Fibroblast of pulmonary artery (primary cell): ENCODE measurements at regions not wholly inside any gene's neighbourhood (a gene's known extent, or its start where the extent isn't known, plus 50 kb on each side); places are given as distances from the start of the nearest gene placed in this dataset.
"Not testable (repeated sequence)": the region's sequence is repeated elsewhere in the genome, so short reads cannot be mapped to it uniquely, and the experiment has no call there.

Experiments used
- DNase-seq: peaks from one replicate; pipeline ENCODE4 v3.0.0-alpha.2; 2010; ENCODE audit warnings: low read depth
- H3K4me3 ChIP-seq: replicated peaks from 2 replicates; pipeline ENCODE4 v1.5.1; 2011; ENCODE audit warnings: low read depth, mild to moderate bottlenecking, control low read depth, low read length, moderate library complexity
- TF ChIP-seq, protein P1 (sequence below): IDR thresholded peaks from 2 replicates; pipeline ENCODE4 v1.5.1; 2011; ENCODE audit warnings: mild to moderate bottlenecking, control low read depth, low read length, inconsistent platforms; ENCODE audit errors: missing control alignments

- no peak for DNase-seq
- no peak overlapping the region for H3K4me3 ChIP-seq
- TF ChIP-seq, protein P1, sequence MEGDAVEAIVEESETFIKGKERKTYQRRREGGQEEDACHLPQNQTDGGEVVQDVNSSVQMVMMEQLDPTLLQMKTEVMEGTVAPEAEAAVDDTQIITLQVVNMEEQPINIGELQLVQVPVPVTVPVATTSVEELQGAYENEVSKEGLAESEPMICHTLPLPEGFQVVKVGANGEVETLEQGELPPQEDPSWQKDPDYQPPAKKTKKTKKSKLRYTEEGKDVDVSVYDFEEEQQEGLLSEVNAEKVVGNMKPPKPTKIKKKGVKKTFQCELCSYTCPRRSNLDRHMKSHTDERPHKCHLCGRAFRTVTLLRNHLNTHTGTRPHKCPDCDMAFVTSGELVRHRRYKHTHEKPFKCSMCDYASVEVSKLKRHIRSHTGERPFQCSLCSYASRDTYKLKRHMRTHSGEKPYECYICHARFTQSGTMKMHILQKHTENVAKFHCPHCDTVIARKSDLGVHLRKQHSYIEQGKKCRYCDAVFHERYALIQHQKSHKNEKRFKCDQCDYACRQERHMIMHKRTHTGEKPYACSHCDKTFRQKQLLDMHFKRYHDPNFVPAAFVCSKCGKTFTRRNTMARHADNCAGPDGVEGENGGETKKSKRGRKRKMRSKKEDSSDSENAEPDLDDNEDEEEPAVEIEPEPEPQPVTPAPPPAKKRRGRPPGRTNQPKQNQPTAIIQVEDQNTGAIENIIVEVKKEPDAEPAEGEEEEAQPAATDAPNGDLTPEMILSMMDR, result no peak
Measured at GRCh38 chr2:176423819-176424218, 154.6 kb downstream of the MTX2 start.

GRCh38 chr2:176424746-176425145, 155.5 kb downstream of the MTX2 start:
- no peak overlapping the region for H3K4me3 ChIP-seq
- DNase-seq, result no peak
- TF ChIP-seq, protein P1, result no peak

DNA sequence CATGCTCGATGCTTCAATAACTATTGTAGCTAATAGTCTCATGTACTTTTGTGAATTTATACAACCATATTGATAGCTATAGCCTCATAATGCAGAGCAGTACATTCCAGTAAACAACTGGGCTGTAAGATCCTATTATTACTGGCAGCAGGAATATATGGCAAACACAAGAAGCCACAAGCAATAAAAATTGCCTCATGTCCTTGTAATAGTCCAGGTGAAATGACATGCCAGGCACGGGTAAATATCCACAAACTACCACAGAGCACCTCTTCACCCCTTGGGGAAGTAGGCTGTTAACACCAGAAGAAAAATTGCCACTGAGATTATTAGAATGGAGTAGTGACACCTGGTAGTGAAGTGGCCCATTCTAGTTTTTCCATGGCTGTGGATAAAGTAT, 158.3 kb downstream of the MTX2 start:
- DNase-seq, result no peak
- TF ChIP-seq, protein P1, result no peak
- H3K4me3 ChIP-seq, result no peak overlapping the region

- DNase-seq, H3K4me3 ChIP-seq: not testable (repeated sequence)
Measured at GRCh38 chr2:176428944-176429469, 159.8 kb downstream of the MTX2 start.

DNA sequence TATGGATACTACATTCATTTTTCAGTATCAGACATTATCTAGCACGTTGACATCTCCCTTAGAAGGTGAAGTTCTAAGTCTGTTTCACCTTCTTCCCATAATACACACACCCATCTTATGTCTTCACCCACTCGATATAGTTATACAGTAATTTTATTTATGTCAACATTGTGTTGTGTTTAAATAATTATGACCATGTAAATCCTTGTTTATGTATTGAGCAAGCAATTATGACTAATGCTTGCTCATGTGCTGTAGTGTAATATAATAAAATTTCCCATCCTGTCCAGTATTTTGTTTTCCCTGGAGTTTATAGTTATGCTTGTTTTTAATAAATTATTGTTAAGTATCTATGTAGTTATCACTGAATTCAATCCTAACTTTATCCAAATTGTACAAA, 163.2 kb downstream of the MTX2 start:
- no peak for DNase-seq
- no peak overlapping the region for H3K4me3 ChIP-seq
- TF ChIP-seq, protein P1, result no peak

DNA sequence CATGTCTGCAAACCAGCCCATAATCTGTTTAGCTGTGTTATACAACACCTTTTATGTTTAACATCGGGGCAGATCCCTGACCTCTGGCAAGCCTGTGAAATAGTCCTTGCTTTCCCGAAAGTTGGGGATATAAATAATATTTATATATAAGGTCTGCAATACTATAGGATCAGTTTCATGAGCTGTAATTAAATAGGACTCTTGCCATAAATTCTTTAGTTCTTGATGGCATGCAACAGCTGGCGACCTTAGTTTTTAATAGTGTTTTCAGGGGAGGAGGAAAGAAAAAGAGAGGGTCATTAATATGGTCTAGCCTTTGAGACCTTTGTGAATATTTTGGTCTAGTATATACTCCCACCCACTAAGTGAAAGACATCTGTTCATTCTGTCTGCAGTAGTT, 166.5 kb downstream of the MTX2 start:
- no peak overlapping the region for H3K4me3 ChIP-seq
- TF ChIP-seq, protein P1, result no peak
- DNase-seq, result no peak

DNA sequence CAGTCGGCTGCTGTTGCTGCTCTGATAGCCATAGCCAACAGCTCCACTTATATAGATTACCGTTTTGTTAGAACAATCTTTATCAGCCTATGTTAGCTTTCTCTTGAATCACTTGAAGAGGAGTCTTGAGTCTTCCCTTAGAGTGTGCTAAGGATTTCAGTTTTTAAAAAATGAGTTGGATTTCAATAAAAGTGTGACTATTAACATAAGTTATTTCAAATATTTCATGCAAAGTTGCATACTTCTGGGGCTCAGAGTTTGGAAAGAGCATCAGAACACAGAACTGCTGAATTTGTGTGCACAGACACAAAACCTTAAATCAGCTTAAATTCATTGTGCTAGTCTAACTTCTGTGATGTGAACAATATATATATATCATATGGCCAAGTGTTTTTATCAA, 174.7 kb downstream of the MTX2 start:
- DNase-seq, result no peak
- TF ChIP-seq, protein P1, result no peak
- no peak overlapping the region for H3K4me3 ChIP-seq
